ENCODE measurements at regions not wholly inside any gene's neighbourhood (a gene's known extent, or its start where the extent isn't known, plus 50 kb on each side); places are given as distances from the start of the nearest gene placed in this dataset.

GRCh38 chrX:11932423-11932822 is 174.4 kb downstream of the MSL3 start:
- DNase-seq (ENCODE audit: unreplicated experiment), result no peak
- H3K27me3 Mint-ChIP-seq (ENCODE audit: insufficient read depth, unreplicated experiment), result no peaks in the 10 kb centered on the region
- no peak overlapping the region for H3K4me3 Mint-ChIP-seq (ENCODE audit: unreplicated experiment)
- H3K27ac Mint-ChIP-seq (ENCODE audit: low read depth, unreplicated experiment), result no peak overlapping the region
- H3K9me3 Mint-ChIP-seq (ENCODE audit: unreplicated experiment), result no peaks in the 10 kb centered on the region
- ChIA-PET POLR2A (no interaction called here), CTCF (no interaction called here)
- intact Hi-C loops (cut with micrococcal nuclease), result no loop called here
- TF ChIP-seq CTCF (IDR thresholded peaks at IDR 0.05; ENCODE audit: unreplicated experiment), result no peak
- H3K36me3 Mint-ChIP-seq (ENCODE audit: insufficient read depth, unreplicated experiment), result no peaks in the 10 kb centered on the region
- H3K4me1 Mint-ChIP-seq (ENCODE audit: insufficient read depth, unreplicated experiment), result no peaks in the 10 kb centered on the region
- BruUV-seq (replicated peaks), result no TSS peak

GRCh38 chrX:11934089-11934488 is 176.1 kb downstream of the MSL3 start:
- no TSS peak for BruUV-seq (replicated peaks)
- intact Hi-C loops (cut with micrococcal nuclease), result no loop called here
- Mint-ChIP-seq H3K27me3 (ENCODE audit: insufficient read depth, unreplicated experiment) (no peaks in the 10 kb centered on the region), H3K36me3 (ENCODE audit: insufficient read depth, unreplicated experiment) (no peaks in the 10 kb centered on the region), H3K27ac (ENCODE audit: low read depth, unreplicated experiment) (no peak overlapping the region), H3K4me3 (ENCODE audit: unreplicated experiment) (no peak overlapping the region), H3K9me3 (ENCODE audit: unreplicated experiment) (no peaks in the 10 kb centered on the region), H3K4me1 (ENCODE audit: insufficient read depth, unreplicated experiment) (no peaks in the 10 kb centered on the region)
- TF ChIP-seq CTCF (IDR thresholded peaks at IDR 0.05; ENCODE audit: unreplicated experiment), result no peak
- POLR2A ChIA-PET, result no interaction called here
- DNase-seq (ENCODE audit: unreplicated experiment), result no peak
- CTCF ChIA-PET, result no interaction called here

- Mint-ChIP-seq H3K27me3 (ENCODE audit: insufficient read depth, unreplicated experiment) (no peaks in the 10 kb centered on the region), H3K9me3 (ENCODE audit: unreplicated experiment) (no peaks in the 10 kb centered on the region), H3K4me3 (ENCODE audit: unreplicated experiment) (no peak overlapping the region), H3K4me1 (ENCODE audit: insufficient read depth, unreplicated experiment) (no peaks in the 10 kb centered on the region), H3K27ac (ENCODE audit: low read depth, unreplicated experiment) (no peak overlapping the region), H3K36me3 (ENCODE audit: insufficient read depth, unreplicated experiment) (no peaks in the 10 kb centered on the region)
- no TSS peak for BruUV-seq (replicated peaks)
- no peak for TF ChIP-seq CTCF (IDR thresholded peaks at IDR 0.05; ENCODE audit: unreplicated experiment)
- ChIA-PET CTCF (interaction anchor here (0.6 kb wide), 1 partner anchor 211 kb away, joined by 3 read pairs; no protein-coding TSS in a partner anchor), POLR2A (no interaction called here)
- intact Hi-C loops (cut with micrococcal nuclease), result no loop called here
- DNase-seq (ENCODE audit: unreplicated experiment), result no peak
Observed at GRCh38 chrX:11941571-11941970, 183.5 kb downstream of the MSL3 start.

- BruUV-seq (replicated peaks), result no TSS peak
- H3K9me3 Mint-ChIP-seq (ENCODE audit: unreplicated experiment), result no peaks in the 10 kb centered on the region
- H3K4me3 Mint-ChIP-seq (ENCODE audit: unreplicated experiment), result no peak overlapping the region
- H3K4me1 Mint-ChIP-seq (ENCODE audit: insufficient read depth, unreplicated experiment), result no peaks in the 10 kb centered on the region
- no peaks in the 10 kb centered on the region for H3K27me3 Mint-ChIP-seq (ENCODE audit: insufficient read depth, unreplicated experiment)
- H3K36me3 Mint-ChIP-seq (ENCODE audit: insufficient read depth, unreplicated experiment), result no peaks in the 10 kb centered on the region
- peak; percentile 60 for DNase-seq (ENCODE audit: unreplicated experiment)
- peak; percentile 38 for TF ChIP-seq CTCF (IDR thresholded peaks at IDR 0.05; ENCODE audit: unreplicated experiment)
- intact Hi-C loops (cut with micrococcal nuclease), result no loop called here
- H3K27ac Mint-ChIP-seq (ENCODE audit: low read depth, unreplicated experiment), result no peak overlapping the region
- ChIA-PET CTCF (interaction anchor here (0.7 kb wide), 2 partner anchors 29 to 48 kb away, joined by 3 read pairs; no protein-coding TSS in a partner anchor), POLR2A (no interaction called here)
Observed at GRCh38 chrX:11944501-11944900, 186.5 kb downstream of the MSL3 start.
